GM12872 (cell line): ENCODE measurements at regions not wholly inside any gene's neighbourhood (a gene's known extent, or its start where the extent isn't known, plus 50 kb on each side); places are given as distances from the start of the nearest gene placed in this dataset.

ENCODE experiments used
- CTCF ChIP-seq: IDR thresholded peaks from 3 replicates; pipeline ENCODE4 v1.5.1; 2011; ENCODE audit warnings: low read depth, mild to moderate bottlenecking, low read length, moderate library complexity; ENCODE audit not compliant: insufficient read depth

GRCh38 chr1:213669964-213670691 is 317.6 kb upstream of the PROX1 start:
- TF ChIP-seq CTCF: no peak

- TF ChIP-seq CTCF: no peak
These were observed 317.1 kb upstream of the PROX1 start for GRCh38 chr1:213670692-213671023.

DNA sequence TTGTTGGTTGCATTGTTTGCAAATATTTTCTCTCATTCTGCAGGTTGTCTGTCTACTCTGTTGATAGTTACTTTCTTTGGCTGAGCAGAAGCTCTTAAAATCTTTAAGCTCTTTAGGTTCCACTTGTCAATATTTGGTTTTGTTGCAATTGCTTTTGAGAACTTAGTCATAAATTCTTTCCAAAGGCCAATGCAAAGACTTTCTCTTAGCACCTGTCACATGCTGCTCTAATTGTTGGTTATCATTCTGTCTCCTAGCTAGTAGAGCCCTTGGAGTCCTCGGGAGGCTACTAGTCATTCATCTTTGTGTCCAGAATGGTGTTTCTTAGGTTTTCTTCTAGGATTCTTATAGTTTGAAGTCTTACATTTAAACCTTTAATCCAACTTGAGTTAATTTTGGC is 312.7 kb upstream of the PROX1 start:
- TF ChIP-seq CTCF: no peak

GRCh38 chr1:213676736-213677135 is 311.0 kb upstream of the PROX1 start:
- TF ChIP-seq CTCF: no peak

GRCh38 chr1:213678348-213678747 is 309.4 kb upstream of the PROX1 start:
- TF ChIP-seq CTCF: no peak

- TF ChIP-seq CTCF: no peak
These were observed 309.0 kb upstream of the PROX1 start for GRCh38 chr1:213678753-213679152.

DNA sequence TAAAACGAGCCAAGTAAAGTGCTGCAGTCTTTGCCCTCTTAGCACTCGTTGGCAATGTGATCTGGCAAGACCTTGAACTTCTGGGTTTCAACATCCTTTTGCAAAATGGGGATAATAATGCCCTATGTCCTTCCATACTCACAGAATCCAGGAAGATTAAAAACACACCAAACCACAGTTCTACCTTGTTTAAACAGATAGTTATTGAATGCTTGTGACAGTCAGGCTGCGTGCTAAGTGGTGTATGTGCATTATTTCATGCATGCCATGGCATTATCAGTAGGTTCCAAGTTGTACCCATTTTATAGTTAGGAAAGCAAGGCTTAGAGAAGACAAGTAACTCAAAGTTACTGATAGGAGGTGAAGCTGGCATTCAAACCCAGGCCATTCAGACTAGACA is 308.6 kb upstream of the PROX1 start:
- no peak for TF ChIP-seq CTCF
